ENCODE measurements at regions not wholly inside any gene's neighbourhood (a gene's known extent, or its start where the extent isn't known, plus 50 kb on each side); places are given as distances from the start of the nearest gene placed in this dataset.

- no peak for TF ChIP-seq CTCF (IDR thresholded peaks at IDR 0.05)
- no peak for TF ChIP-seq POLR2AphosphoS5 (IDR thresholded peaks at IDR 0.05)
- TF ChIP-seq POLR2A (IDR thresholded peaks at IDR 0.05), result no peak
- TF ChIP-seq EP300 (IDR thresholded peaks at IDR 0.05; ENCODE audit: low read depth), result no peak
These were observed 429.8 kb downstream of the EPHA4 start for GRCh38 chr2:221142341-221142740.

Measured in transverse colon (tissue), 4 donors.